ENCODE measurements at regions not wholly inside any gene's neighbourhood (a gene's known extent, or its start where the extent isn't known, plus 50 kb on each side); places are given as distances from the start of the nearest gene placed in this dataset.

DNA sequence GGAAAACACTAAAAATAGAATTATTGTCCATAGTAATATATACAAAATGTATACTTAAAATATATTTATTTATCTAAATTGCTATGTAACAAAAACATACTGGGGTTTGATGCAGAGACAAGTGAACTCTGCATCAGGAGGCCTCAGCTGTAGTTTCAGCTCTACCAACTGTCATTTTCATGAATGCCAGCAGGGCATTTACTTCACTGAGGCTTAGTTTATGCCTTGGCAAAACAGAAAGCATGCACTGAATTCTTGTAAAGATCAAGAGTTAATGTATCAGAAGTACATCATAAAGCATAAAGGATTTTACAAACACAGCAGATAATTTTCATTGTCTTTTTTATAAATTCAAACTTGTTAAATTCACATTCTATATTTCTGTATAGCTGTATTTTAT, 577.0 kb downstream of the C4orf33 start:
- ChIA-PET POLR2A (ENCODE audit: low non-redundant PET) (no interaction called here), CTCF (no interaction called here)
- Histone ChIP-seq H3K4me1 (ENCODE audit: insufficient read depth, low read length, poor library complexity, severe bottlenecking) (no peaks in the 10 kb centered on the region), H3K9me3 (ENCODE audit: low read depth, low read length, poor library complexity, severe bottlenecking) (no peaks in the 10 kb centered on the region), H3K4me3 (ENCODE audit: low read depth, low read length, poor library complexity, severe bottlenecking) (no peak overlapping the region), H3K27ac (ENCODE audit: low read depth, low read length, poor library complexity, severe bottlenecking) (no peak overlapping the region), H3K36me3 (ENCODE audit: insufficient read depth, low read length, poor library complexity, severe bottlenecking) (no peaks in the 10 kb centered on the region), H3K27me3 (replicated peaks; ENCODE audit: insufficient read depth, low read depth, low read length, poor library complexity) (no peaks in the 10 kb centered on the region)
- intact Hi-C loops (cut with micrococcal nuclease; ENCODE audit: unreplicated experiment): no loop called here
- no peak for DNase-seq (ENCODE audit: low spot score)
- no TSS peak for BruUV-seq (replicated peaks)
- TF ChIP-seq, protein P1, sequence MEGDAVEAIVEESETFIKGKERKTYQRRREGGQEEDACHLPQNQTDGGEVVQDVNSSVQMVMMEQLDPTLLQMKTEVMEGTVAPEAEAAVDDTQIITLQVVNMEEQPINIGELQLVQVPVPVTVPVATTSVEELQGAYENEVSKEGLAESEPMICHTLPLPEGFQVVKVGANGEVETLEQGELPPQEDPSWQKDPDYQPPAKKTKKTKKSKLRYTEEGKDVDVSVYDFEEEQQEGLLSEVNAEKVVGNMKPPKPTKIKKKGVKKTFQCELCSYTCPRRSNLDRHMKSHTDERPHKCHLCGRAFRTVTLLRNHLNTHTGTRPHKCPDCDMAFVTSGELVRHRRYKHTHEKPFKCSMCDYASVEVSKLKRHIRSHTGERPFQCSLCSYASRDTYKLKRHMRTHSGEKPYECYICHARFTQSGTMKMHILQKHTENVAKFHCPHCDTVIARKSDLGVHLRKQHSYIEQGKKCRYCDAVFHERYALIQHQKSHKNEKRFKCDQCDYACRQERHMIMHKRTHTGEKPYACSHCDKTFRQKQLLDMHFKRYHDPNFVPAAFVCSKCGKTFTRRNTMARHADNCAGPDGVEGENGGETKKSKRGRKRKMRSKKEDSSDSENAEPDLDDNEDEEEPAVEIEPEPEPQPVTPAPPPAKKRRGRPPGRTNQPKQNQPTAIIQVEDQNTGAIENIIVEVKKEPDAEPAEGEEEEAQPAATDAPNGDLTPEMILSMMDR (conservative IDR thresholded peaks at IDR 0.05; ENCODE audit: low read depth, low read length): no peak
- no peak for TF ChIP-seq EZH2 (IDR thresholded peaks at IDR 0.05; ENCODE audit: borderline replicate concordance, low read depth, low read length, poor library complexity, severe bottlenecking)

DNA sequence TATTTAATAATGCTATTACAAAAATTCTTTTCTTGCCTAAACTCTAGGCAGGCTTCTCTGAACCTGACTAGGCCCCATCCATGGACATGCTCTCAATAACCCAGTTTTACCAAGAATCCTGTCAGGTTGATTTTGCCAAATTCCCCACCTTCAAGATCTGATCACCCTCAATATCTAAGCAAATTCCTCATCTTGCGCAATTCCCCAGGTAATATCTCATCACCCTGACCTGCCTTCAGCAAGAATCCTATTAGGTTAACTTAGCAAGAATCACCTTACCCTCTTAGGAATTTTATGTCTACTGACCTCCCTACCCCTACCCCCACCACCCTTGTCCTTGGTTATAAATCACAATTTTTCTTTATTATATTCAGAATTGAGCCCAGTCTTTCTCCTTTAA, 579.1 kb downstream of the C4orf33 start:
- Histone ChIP-seq H3K36me3 (ENCODE audit: insufficient read depth, low read length, poor library complexity, severe bottlenecking) (no peaks in the 10 kb centered on the region), H3K27me3 (replicated peaks; ENCODE audit: insufficient read depth, low read depth, low read length, poor library complexity) (no peaks in the 10 kb centered on the region), H3K27ac (ENCODE audit: low read depth, low read length, poor library complexity, severe bottlenecking) (no peak overlapping the region), H3K4me3 (ENCODE audit: low read depth, low read length, poor library complexity, severe bottlenecking) (no peak overlapping the region), H3K4me1 (ENCODE audit: insufficient read depth, low read length, poor library complexity, severe bottlenecking) (no peaks in the 10 kb centered on the region), H3K9me3 (ENCODE audit: low read depth, low read length, poor library complexity, severe bottlenecking) (peaks cover 8% of the 10 kb centered on the region)
- TF ChIP-seq, protein P1 (conservative IDR thresholded peaks at IDR 0.05; ENCODE audit: low read depth, low read length): no peak
- no peak for TF ChIP-seq EZH2 (IDR thresholded peaks at IDR 0.05; ENCODE audit: borderline replicate concordance, low read depth, low read length, poor library complexity, severe bottlenecking)
- DNase-seq (ENCODE audit: low spot score): no peak
- POLR2A ChIA-PET (ENCODE audit: low non-redundant PET): no interaction called here
- intact Hi-C loops (cut with micrococcal nuclease; ENCODE audit: unreplicated experiment): no loop called here
- CTCF ChIA-PET: no interaction called here
- no TSS peak for BruUV-seq (replicated peaks)

DNA sequence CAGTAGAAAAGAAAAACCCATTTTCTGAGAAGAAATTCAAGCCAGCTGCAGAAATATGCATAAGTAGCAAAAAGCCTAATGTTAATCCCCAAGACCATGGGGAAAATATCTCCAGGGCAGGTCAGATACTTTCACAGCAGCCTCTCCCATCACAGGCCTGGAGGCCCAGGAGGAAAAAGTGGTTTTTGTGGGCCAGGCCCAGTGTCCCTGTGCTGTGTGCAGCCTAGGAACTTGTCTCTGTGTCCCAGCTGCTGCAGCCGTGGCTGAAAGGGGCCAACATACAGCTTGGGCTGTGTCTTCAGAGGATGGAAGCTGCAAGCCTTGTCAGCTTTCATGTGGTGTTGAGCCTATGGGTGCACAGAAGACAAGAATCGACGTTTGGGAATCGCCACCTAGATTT, 581.0 kb downstream of the C4orf33 start:
- no peaks in the 10 kb centered on the region for H3K36me3 ChIP-seq (ENCODE audit: insufficient read depth, low read length, poor library complexity, severe bottlenecking)
- no peak overlapping the region for H3K4me3 ChIP-seq (ENCODE audit: low read depth, low read length, poor library complexity, severe bottlenecking)
- H3K4me1 ChIP-seq (ENCODE audit: insufficient read depth, low read length, poor library complexity, severe bottlenecking): no peaks in the 10 kb centered on the region
- peaks cover 8% of the 10 kb centered on the region for H3K9me3 ChIP-seq (ENCODE audit: low read depth, low read length, poor library complexity, severe bottlenecking)
- CTCF ChIA-PET: no interaction called here
- TF ChIP-seq, protein P1 (conservative IDR thresholded peaks at IDR 0.05; ENCODE audit: low read depth, low read length): no peak
- no peak for TF ChIP-seq EZH2 (IDR thresholded peaks at IDR 0.05; ENCODE audit: borderline replicate concordance, low read depth, low read length, poor library complexity, severe bottlenecking)
- DNase-seq (ENCODE audit: low spot score): no peak
- H3K27ac ChIP-seq (ENCODE audit: low read depth, low read length, poor library complexity, severe bottlenecking): no peak overlapping the region
- no peaks in the 10 kb centered on the region for H3K27me3 ChIP-seq (replicated peaks; ENCODE audit: insufficient read depth, low read depth, low read length, poor library complexity)
- POLR2A ChIA-PET (ENCODE audit: low non-redundant PET): no interaction called here
- intact Hi-C loops (cut with micrococcal nuclease; ENCODE audit: unreplicated experiment): no loop called here
- no TSS peak for BruUV-seq (replicated peaks)

Data from A673 (cell line).